Vagina (tissue), 2 donors: ENCODE measurements at regions not wholly inside any gene's neighbourhood (a gene's known extent, or its start where the extent isn't known, plus 50 kb on each side); places are given as distances from the start of the nearest gene placed in this dataset.

Source experiments
- DNase-seq, 2 donors: peaks; one replicate each; pipeline ENCODE4 v3.0.0-alpha.2; 2017; ENCODE audit errors: extremely low spot score in 2 of 2
- H3K27ac ChIP-seq: fragments of 200-600 bp; sonication (generic); one replicate; pipeline ENCODE4 v1.5.1; 2019
- H3K27me3 ChIP-seq: fragments of 200-600 bp; sonication (generic); one replicate; pipeline ENCODE4 v1.5.1; 2019
- H3K36me3 ChIP-seq, 2 donors: fragments of 200-600 bp; sonication (generic); one replicate each; pipeline ENCODE4 v1.5.1; 2017 to 2019
- H3K4me1 ChIP-seq: fragments of 200-600 bp; sonication (generic); one replicate; pipeline ENCODE4 v1.5.1; 2019
- H3K4me3 ChIP-seq, 2 donors: fragments of 200-600 bp; sonication (generic); 1 replicate in 1 of 2; 2 replicates in 1 of 2; pipeline ENCODE4 v1.5.1; 2016 to 2019
- H3K9me3 ChIP-seq: fragments of 200-600 bp; sonication (generic); one replicate; pipeline ENCODE4 v1.5.1; 2019
- POLR2A ChIP-seq, 2 donors: fragments of 450-650 bp; IDR thresholded peaks; one replicate each; pipeline ENCODE4 v1.6.1; 2017; ENCODE audit warnings: antibody characterized with exemption in 2 of 2, mild to moderate bottlenecking in 2 of 2, moderate library complexity in 2 of 2
- POLR2AphosphoS5 ChIP-seq, 2 donors: sonication (generic); formaldehyde crosslinking; IDR thresholded peaks; one replicate each; pipeline ENCODE4 v1.9.0; 2017; ENCODE audit warnings: antibody characterized with exemption in 2 of 2, mild to moderate bottlenecking in 2 of 2, low read depth in 1 of 2; ENCODE audit not compliant: insufficient read depth in 1 of 2
- intact Hi-C: fragments of 100-400 bp; cut with DNase I; formaldehyde crosslinking; loops from one replicate; pipeline ENCODE4 v1.15.1; 2023
- TF ChIP-seq, protein P1 (sequence below), 3 experiments: fragments of 450-650 bp in 2 of 3; fragments of 200-600 bp in 1 of 3; sonication (generic) in 1 of 3; IDR thresholded peaks; one replicate each; pipeline ENCODE4 v1.5.1; 2017 to 2019; ENCODE audit warnings: antibody characterized with exemption in 3 of 3, mild to moderate bottlenecking in 2 of 3, moderate library complexity in 2 of 3

GRCh38 chr4:138348055-138348454 is 105.9 kb upstream of the SLC7A11 start:
- H3K27me3 ChIP-seq = no peaks in the 10 kb centered on the region
- TF ChIP-seq POLR2AphosphoS5 (IDR thresholded peaks at IDR 0.05; ENCODE audit: insufficient read depth in 1 of 2, low read depth in 1 of 2) (no peak), POLR2A (IDR thresholded peaks at IDR 0.05) (no peak)
- TF ChIP-seq, protein P1, sequence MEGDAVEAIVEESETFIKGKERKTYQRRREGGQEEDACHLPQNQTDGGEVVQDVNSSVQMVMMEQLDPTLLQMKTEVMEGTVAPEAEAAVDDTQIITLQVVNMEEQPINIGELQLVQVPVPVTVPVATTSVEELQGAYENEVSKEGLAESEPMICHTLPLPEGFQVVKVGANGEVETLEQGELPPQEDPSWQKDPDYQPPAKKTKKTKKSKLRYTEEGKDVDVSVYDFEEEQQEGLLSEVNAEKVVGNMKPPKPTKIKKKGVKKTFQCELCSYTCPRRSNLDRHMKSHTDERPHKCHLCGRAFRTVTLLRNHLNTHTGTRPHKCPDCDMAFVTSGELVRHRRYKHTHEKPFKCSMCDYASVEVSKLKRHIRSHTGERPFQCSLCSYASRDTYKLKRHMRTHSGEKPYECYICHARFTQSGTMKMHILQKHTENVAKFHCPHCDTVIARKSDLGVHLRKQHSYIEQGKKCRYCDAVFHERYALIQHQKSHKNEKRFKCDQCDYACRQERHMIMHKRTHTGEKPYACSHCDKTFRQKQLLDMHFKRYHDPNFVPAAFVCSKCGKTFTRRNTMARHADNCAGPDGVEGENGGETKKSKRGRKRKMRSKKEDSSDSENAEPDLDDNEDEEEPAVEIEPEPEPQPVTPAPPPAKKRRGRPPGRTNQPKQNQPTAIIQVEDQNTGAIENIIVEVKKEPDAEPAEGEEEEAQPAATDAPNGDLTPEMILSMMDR (IDR thresholded peaks at IDR 0.05) = no peak
- H3K27ac ChIP-seq = no peak overlapping the region
- no peaks in the 10 kb centered on the region for H3K36me3 ChIP-seq
- no peak for DNase-seq
- no peaks in the 10 kb centered on the region for H3K9me3 ChIP-seq
- no peaks in the 10 kb centered on the region for H3K4me1 ChIP-seq
- no peak overlapping the region for H3K4me3 ChIP-seq
- intact Hi-C loops = no loop called here

- no peak overlapping the region for H3K4me3 ChIP-seq
- H3K36me3 ChIP-seq = no peaks in the 10 kb centered on the region
- H3K27ac ChIP-seq = no peak overlapping the region
- no peak for TF ChIP-seq POLR2AphosphoS5 (IDR thresholded peaks at IDR 0.05; ENCODE audit: insufficient read depth in 1 of 2, low read depth in 1 of 2)
- no peak for TF ChIP-seq POLR2A (IDR thresholded peaks at IDR 0.05)
- TF ChIP-seq, protein P1 (IDR thresholded peaks at IDR 0.05) = no peak
- intact Hi-C loops = no loop called here
- no peaks in the 10 kb centered on the region for H3K4me1 ChIP-seq
- H3K9me3 ChIP-seq = no peaks in the 10 kb centered on the region
- no peak for DNase-seq
- H3K27me3 ChIP-seq = no peaks in the 10 kb centered on the region
Observed at GRCh38 chr4:138347561-138347960, 105.4 kb upstream of the SLC7A11 start.

- no peak overlapping the region for H3K27ac ChIP-seq
- H3K27me3 ChIP-seq = no peaks in the 10 kb centered on the region
- no peak for DNase-seq
- H3K4me1 ChIP-seq = no peaks in the 10 kb centered on the region
- no peak overlapping the region for H3K4me3 ChIP-seq
- no peaks in the 10 kb centered on the region for H3K36me3 ChIP-seq
- intact Hi-C loops = no loop called here
- no peaks in the 10 kb centered on the region for H3K9me3 ChIP-seq
- TF ChIP-seq POLR2AphosphoS5 (IDR thresholded peaks at IDR 0.05; ENCODE audit: insufficient read depth in 1 of 2, low read depth in 1 of 2) = no peak
- TF ChIP-seq, protein P1 (IDR thresholded peaks at IDR 0.05) = no peak
- TF ChIP-seq POLR2A (IDR thresholded peaks at IDR 0.05) = no peak
Observed at GRCh38 chr4:138344851-138345250, 102.7 kb upstream of the SLC7A11 start.

DNA sequence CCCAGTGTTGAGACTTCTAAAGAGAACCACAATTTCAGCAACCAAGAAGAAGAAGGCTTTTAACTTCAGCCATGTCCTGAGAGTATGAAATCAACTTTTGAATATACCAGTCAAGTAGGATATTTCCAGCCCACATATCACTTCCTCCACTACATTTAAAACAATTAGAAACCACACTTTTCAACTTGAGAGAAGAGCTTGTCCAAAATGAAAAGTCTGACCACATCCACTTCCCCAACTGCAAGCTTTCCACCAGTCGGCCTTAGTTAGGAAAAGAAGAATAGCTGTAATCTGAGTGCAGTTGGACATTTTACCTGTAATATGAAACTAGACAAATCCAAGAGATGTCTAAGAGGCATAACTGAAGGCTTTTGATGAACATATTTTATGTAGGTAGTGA is 101.9 kb upstream of the SLC7A11 start:
- Histone ChIP-seq H3K4me3 (no peak overlapping the region), H3K27ac (no peak overlapping the region), H3K27me3 (no peaks in the 10 kb centered on the region), H3K9me3 (no peaks in the 10 kb centered on the region), H3K36me3 (no peaks in the 10 kb centered on the region), H3K4me1 (no peaks in the 10 kb centered on the region)
- DNase-seq = no peak
- intact Hi-C loops = no loop called here
- no peak for TF ChIP-seq POLR2A (IDR thresholded peaks at IDR 0.05)
- TF ChIP-seq, protein P1 (IDR thresholded peaks at IDR 0.05) = no peak
- TF ChIP-seq POLR2AphosphoS5 (IDR thresholded peaks at IDR 0.05; ENCODE audit: insufficient read depth in 1 of 2, low read depth in 1 of 2) = no peak

DNA sequence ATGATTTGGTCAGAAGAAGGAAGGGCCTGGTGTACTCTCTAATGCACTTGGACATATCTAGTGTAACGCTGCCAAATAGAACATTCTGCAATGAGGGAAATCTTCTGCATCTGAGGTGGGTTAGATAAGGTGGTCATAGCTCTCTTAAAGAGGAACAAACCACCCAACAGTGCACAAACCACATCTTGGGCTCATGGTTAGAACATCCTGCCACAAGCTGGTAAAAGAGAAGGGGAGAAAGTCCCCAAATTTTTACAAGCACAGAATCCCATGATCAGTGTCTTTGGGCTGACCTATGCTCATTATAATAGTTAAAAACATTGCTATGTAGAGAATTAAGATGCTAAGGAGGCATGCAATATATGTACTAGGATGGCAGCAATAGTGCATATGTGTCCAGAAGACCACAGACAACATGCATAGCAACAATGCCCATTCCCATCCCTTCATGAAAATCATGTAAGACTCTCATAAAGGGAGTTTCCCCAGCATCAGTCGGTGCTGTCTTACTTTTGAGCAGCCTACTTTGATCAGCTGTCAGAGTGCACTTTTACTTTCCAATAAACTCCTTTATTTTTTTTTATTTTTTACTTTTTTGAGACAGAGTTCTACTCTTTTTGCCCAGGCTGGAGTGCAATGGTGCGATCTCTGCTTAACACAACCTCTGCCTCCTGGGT is 99.7 kb upstream of the SLC7A11 start:
- no peaks in the 10 kb centered on the region for H3K36me3 ChIP-seq
- no peak overlapping the region for H3K4me3 ChIP-seq
- no peak overlapping the region for H3K27ac ChIP-seq
- TF ChIP-seq POLR2A (IDR thresholded peaks at IDR 0.05) (no peak), POLR2AphosphoS5 (IDR thresholded peaks at IDR 0.05; ENCODE audit: insufficient read depth in 1 of 2, low read depth in 1 of 2) (no peak)
- TF ChIP-seq, protein P1 (IDR thresholded peaks at IDR 0.05) = no peak
- no peaks in the 10 kb centered on the region for H3K9me3 ChIP-seq
- no peak for DNase-seq
- intact Hi-C loops = no loop called here
- H3K27me3 ChIP-seq = no peaks in the 10 kb centered on the region
- no peaks in the 10 kb centered on the region for H3K4me1 ChIP-seq
